AG09309 (cell line): ENCODE measurements at regions not wholly inside any gene's neighbourhood (a gene's known extent, or its start where the extent isn't known, plus 50 kb on each side); places are given as distances from the start of the nearest gene placed in this dataset.

Experiments
- DNase-seq: peaks from one replicate; pipeline ENCODE4 v3.0.0-alpha.2; 2010; ENCODE audit warnings: low read depth
- H3K4me3 ChIP-seq: 2 replicates; pipeline ENCODE4 v1.5.1; 2011; ENCODE audit warnings: mild to moderate bottlenecking, low read depth, low read length, moderate library complexity; ENCODE audit not compliant: control insufficient read depth
- CTCF ChIP-seq: IDR thresholded peaks from 2 replicates; pipeline ENCODE4 v1.5.1; 2011; ENCODE audit warnings: mild to moderate bottlenecking, low read depth, low read length, inconsistent platforms; ENCODE audit not compliant: insufficient read depth, control insufficient read depth; ENCODE audit errors: missing control alignments

GRCh38 chr1:240019524-240019923, 72.2 kb upstream of the FMN2 start:
- DNase-seq: no peak
- no peak overlapping the region for H3K4me3 ChIP-seq
- TF ChIP-seq CTCF: no peak

GRCh38 chr1:240020871-240021270, 70.8 kb upstream of the FMN2 start:
- no peak overlapping the region for H3K4me3 ChIP-seq
- no peak for TF ChIP-seq CTCF
- DNase-seq: no peak

- no peak overlapping the region for H3K4me3 ChIP-seq
- no peak for TF ChIP-seq CTCF
- DNase-seq: no peak
These were observed 70.0 kb upstream of the FMN2 start for GRCh38 chr1:240021709-240022108.

GRCh38 chr1:240027059-240027462, 64.6 kb upstream of the FMN2 start:
- no peak overlapping the region for H3K4me3 ChIP-seq
- DNase-seq: peak; percentile 14
- TF ChIP-seq CTCF: peak; percentile 95

- no peak for TF ChIP-seq CTCF
These were observed 62.3 kb upstream of the FMN2 start for GRCh38 chr1:240029418-240029817.

GRCh38 chr1:240030236-240030635, 61.4 kb upstream of the FMN2 start:
- peak; percentile 17 for DNase-seq
- H3K4me3 ChIP-seq: no peak overlapping the region
- TF ChIP-seq CTCF: no peak

More at GRCh38 chr1:240029418-240029817, 62.3 kb upstream of the FMN2 start:
- H3K4me3 ChIP-seq: no peak overlapping the region
- no peak for DNase-seq

- no peak overlapping the region for H3K4me3 ChIP-seq
- DNase-seq: peak; percentile 92
- TF ChIP-seq CTCF: no peak
These were observed 60.7 kb upstream of the FMN2 start for GRCh38 chr1:240031009-240031408.
